GM23338 (cell line): ENCODE measurements at regions not wholly inside any gene's neighbourhood (a gene's known extent, or its start where the extent isn't known, plus 50 kb on each side); places are given as distances from the start of the nearest gene placed in this dataset.

ENCODE experiments used
- ATAC-seq: fragments of 200-7000 bp; cut with Tn5 transposase; 3 replicates; pipeline ENCODE4 v1.9.1; 2020
- DNase-seq: peaks from one replicate; pipeline ENCODE4 v3.0.0-alpha.2; 2015; ENCODE audit warnings: low spot score
- H2AFZ ChIP-seq: fragments of 200-600 bp; sonication (generic); 2 replicates; pipeline ENCODE4 v1.8.0; 2016; ENCODE audit warnings: antibody characterized with exemption, mild to moderate bottlenecking, moderate library complexity
- H3F3A ChIP-seq: fragments of 200-600 bp; sonication (generic); replicated peaks from 2 replicates; pipeline ENCODE4 v1.8.0; 2017; ENCODE audit warnings: antibody characterized with exemption, mixed run types, low read depth
- H3K27ac ChIP-seq: fragments of 200-600 bp; sonication (generic); 2 replicates; pipeline ENCODE4 v1.6.1; 2016; ENCODE audit warnings: low read depth
- H3K27me3 ChIP-seq: fragments of 200-600 bp; sonication (generic); 2 replicates; pipeline ENCODE4 v1.8.0; 2016; ENCODE audit warnings: mild to moderate bottlenecking, mixed run types, moderate library complexity; ENCODE audit not compliant: insufficient read depth
- H3K36me3 ChIP-seq: fragments of 200-600 bp; sonication (generic); 2 replicates; pipeline ENCODE4 v1.8.0; 2016; ENCODE audit warnings: mild to moderate bottlenecking; ENCODE audit not compliant: insufficient read depth
- H3K4me1 ChIP-seq: fragments of 200-600 bp; sonication (generic); 2 replicates; pipeline ENCODE4 v1.8.0; 2016; ENCODE audit warnings: mild to moderate bottlenecking, moderate library complexity; ENCODE audit not compliant: insufficient read depth
- H3K4me2 ChIP-seq: fragments of 200-600 bp; sonication (generic); 2 replicates; pipeline ENCODE4 v1.7.1; 2017; ENCODE audit warnings: mixed run types
- H3K4me3 ChIP-seq: fragments of 200-600 bp; sonication (generic); 2 replicates; pipeline ENCODE4 v1.6.1; 2016; ENCODE audit warnings: mixed run types
- H3K79me2 ChIP-seq: fragments of 200-600 bp; sonication (generic); replicated peaks from 2 replicates; pipeline ENCODE4 v1.8.0; 2017; ENCODE audit warnings: mild to moderate bottlenecking; ENCODE audit not compliant: insufficient read depth
- H3K9me2 ChIP-seq: fragments of 200-600 bp; sonication (generic); 2 replicates; pipeline ENCODE4 v1.8.0; 2017; ENCODE audit not compliant: insufficient read depth
- H4K20me1 ChIP-seq: fragments of 200-600 bp; sonication (generic); replicated peaks from 2 replicates; pipeline ENCODE4 v1.8.0; 2017; ENCODE audit warnings: mild to moderate bottlenecking; ENCODE audit not compliant: insufficient read depth
- H3K27ac Mint-ChIP-seq: 2 replicates; pipeline ENCODE4 v1.8.0; 2020; ENCODE audit warnings: inconsistent platforms, mild to moderate bottlenecking, moderate library complexity, mixed read lengths
- H3K27me3 Mint-ChIP-seq: 3 replicates; pipeline ENCODE4 v1.8.0; 2022; ENCODE audit warnings: low read depth, mild to moderate bottlenecking, moderate library complexity, mixed read lengths, inconsistent platforms; ENCODE audit not compliant: insufficient read depth, poor library complexity
- H3K36me3 Mint-ChIP-seq: 3 replicates; pipeline ENCODE4 v1.8.0; 2021; ENCODE audit warnings: low read depth, mild to moderate bottlenecking, inconsistent platforms, moderate library complexity, mixed read lengths
- H3K4me1 Mint-ChIP-seq: 3 replicates; pipeline ENCODE4 v1.8.0; 2020; ENCODE audit warnings: mild to moderate bottlenecking, inconsistent platforms, mixed read lengths
- H3K4me3 Mint-ChIP-seq: 3 replicates; pipeline ENCODE4 v1.8.0; 2021; ENCODE audit warnings: moderate library complexity, mild to moderate bottlenecking, inconsistent platforms, mixed read lengths
- H3K9me3 Mint-ChIP-seq: 3 replicates; pipeline ENCODE4 v1.8.0; 2020; ENCODE audit warnings: moderate library complexity, mild to moderate bottlenecking, inconsistent platforms, mixed read lengths
- CREB1 ChIP-seq: fragments of 250-450 bp; sonication (Bioruptor Pico); IDR thresholded peaks from 2 replicates; pipeline ENCODE4 v1.5.0; 2020; ENCODE audit warnings: low read depth, mild to moderate bottlenecking, moderate library complexity
- CTCF ChIP-seq, 2 experiments: fragments of 200-600 bp in 1 of 2; sonication (generic) in 1 of 2; conservative IDR thresholded peaks; 2 replicates each; pipeline versions ENCODE4 v1.5.1 to v1.6.1; 2016 to 2017; ENCODE audit warnings: antibody characterized with exemption in 2 of 2, low read depth in 2 of 2, mild to moderate bottlenecking in 2 of 2, moderate library complexity in 1 of 2
- ETS1 ChIP-seq: IDR thresholded peaks from 2 replicates; pipeline ENCODE4 v1.6.1; 2016; ENCODE audit warnings: antibody characterized with exemption
- EZH2 ChIP-seq: fragments of 200-600 bp; sonication (generic); IDR thresholded peaks from one replicate; pipeline ENCODE4 v1.8.0; 2017; ENCODE audit warnings: antibody characterized with exemption, mild to moderate bottlenecking, low read depth; ENCODE audit not compliant: unreplicated experiment
- EZH2phosphoT487 ChIP-seq: fragments of 200-600 bp; sonication (generic); IDR thresholded peaks from one replicate; pipeline ENCODE4 v1.8.1; 2018; ENCODE audit warnings: antibody characterized with exemption; ENCODE audit not compliant: unreplicated experiment
- JUNB ChIP-seq: IDR thresholded peaks from one replicate; pipeline ENCODE4 v1.6.1; 2016; ENCODE audit warnings: antibody characterized with exemption; ENCODE audit not compliant: unreplicated experiment
- NANOG ChIP-seq: IDR thresholded peaks from 2 replicates; pipeline ENCODE4 v1.6.1; 2016; ENCODE audit warnings: antibody characterized with exemption, borderline replicate concordance
- POLR2AphosphoS5 ChIP-seq: IDR thresholded peaks from 2 replicates; pipeline ENCODE4 v1.6.1; 2016; ENCODE audit warnings: antibody characterized with exemption, low read depth
- REST ChIP-seq: IDR thresholded peaks from one replicate; pipeline ENCODE4 v1.6.1; 2018; ENCODE audit warnings: antibody characterized with exemption; ENCODE audit not compliant: unreplicated experiment
- STAT1 ChIP-seq: IDR thresholded peaks from one replicate; pipeline ENCODE4 v1.6.1; 2016; ENCODE audit warnings: antibody characterized with exemption; ENCODE audit not compliant: unreplicated experiment
- ZNF114 ChIP-seq: fragments of 250-450 bp; sonication (Bioruptor Pico); IDR thresholded peaks from 2 replicates; pipeline ENCODE4 v1.5.0; 2020; ENCODE audit warnings: mild to moderate bottlenecking, moderate library complexity
- ZNF331 ChIP-seq: fragments of 250-450 bp; sonication (Bioruptor Pico); IDR thresholded peaks from 2 replicates; pipeline ENCODE4 v1.5.0; 2020; ENCODE audit warnings: low read depth, mild to moderate bottlenecking, moderate library complexity
- ZNF462 ChIP-seq: fragments of 250-450 bp; sonication (Bioruptor Pico); IDR thresholded peaks from 2 replicates; pipeline ENCODE4 v1.5.0; 2020; ENCODE audit warnings: mild to moderate bottlenecking, moderate library complexity

- ATAC-seq, result no peak
These were observed 1148.2 kb upstream of the PCDH9 start for GRCh38 chr13:68378294-68378693.

More at GRCh38 chr13:68378294-68378693, 1148.2 kb upstream of the PCDH9 start:
- H3K4me1 Mint-ChIP-seq, result no peaks in the 10 kb centered on the region
- Histone ChIP-seq H3K27me3 (no peaks in the 10 kb centered on the region), H3K36me3 (no peaks in the 10 kb centered on the region), H3F3A (no peaks in the 10 kb centered on the region), H3K27ac (no peak overlapping the region), H2AFZ (no peak overlapping the region), H3K79me2 (no peaks in the 10 kb centered on the region), H3K4me3 (no peak overlapping the region), H4K20me1 (no peaks in the 10 kb centered on the region), H3K9me2 (no peaks in the 10 kb centered on the region), H3K4me2 (no peak overlapping the region), H3K4me1 (no peaks in the 10 kb centered on the region)
- no peak for DNase-seq
- no peak for TF ChIP-seq ZNF331 (CRISPR knock-in tag)
- TF ChIP-seq ZNF462 (CRISPR knock-in tag), result no peak
- no peak for TF ChIP-seq EZH2phosphoT487
- no peak for TF ChIP-seq REST
- no peak for TF ChIP-seq JUNB
- no peak for TF ChIP-seq ZNF114 (CRISPR knock-in tag)
- no peak for TF ChIP-seq NANOG
- no peak for TF ChIP-seq EZH2
- no peak for TF ChIP-seq ETS1
- TF ChIP-seq CREB1 (CRISPR knock-in tag), result no peak
- no peak for TF ChIP-seq STAT1
- TF ChIP-seq CTCF (conservative IDR thresholded peaks at IDR 0.05; ENCODE audit: low read depth in 2 of 2), result no peak
- TF ChIP-seq POLR2AphosphoS5, result no peak
- no peak overlapping the region for H3K27ac Mint-ChIP-seq
- H3K27me3 Mint-ChIP-seq, result no peaks in the 10 kb centered on the region
- no peak overlapping the region for H3K4me3 Mint-ChIP-seq
- no peaks in the 10 kb centered on the region for H3K9me3 Mint-ChIP-seq
- H3K36me3 Mint-ChIP-seq, result no peaks in the 10 kb centered on the region
